ENCODE measurements at regions not wholly inside any gene's neighbourhood (a gene's known extent, or its start where the extent isn't known, plus 50 kb on each side); places are given as distances from the start of the nearest gene placed in this dataset.
A peak's percentile ranks its signal among the peaks of the same experiment; 100 is the strongest.

DNA sequence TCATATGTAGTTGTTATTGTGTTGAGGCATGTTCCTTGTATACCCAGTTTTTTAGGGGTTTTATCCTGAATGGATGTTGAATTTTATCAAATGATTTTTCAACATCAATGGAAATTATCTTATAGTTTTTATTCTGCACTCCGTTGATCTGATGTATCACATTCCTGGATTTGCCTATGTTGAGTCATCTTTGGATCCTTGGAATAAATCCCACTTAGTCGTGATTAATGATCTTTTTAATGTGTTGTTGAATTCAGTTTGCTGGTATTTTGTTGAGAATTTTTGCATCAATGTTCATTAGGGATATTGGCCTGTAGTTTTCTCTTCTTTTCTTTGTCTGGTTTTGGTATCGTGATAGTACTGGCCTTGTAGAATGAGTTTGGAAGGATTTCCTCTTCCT, 648.6 kb upstream of the GRM3 start:
- Histone ChIP-seq H3K9me3 (no peaks in the 10 kb centered on the region), H3K4me3 (no peak overlapping the region), H3K4me1 (no peaks in the 10 kb centered on the region), H3K27ac (no peak overlapping the region), H3K36me3 (ENCODE audit: low read depth, missing control alignments) (no peaks in the 10 kb centered on the region), H3K27me3 (no peaks in the 10 kb centered on the region)
- WGBS, 2 donors = 85 to 90% methylated on average over 3 of the region's 3 CpGs
- intact Hi-C loops (cut with DNase I; ENCODE audit: low total_unique reads) = no loop called here
- TF ChIP-seq CTCF (IDR thresholded peaks at IDR 0.05) (no peak), POLR2A (IDR thresholded peaks at IDR 0.05) (no peak)
- DNase-seq = no peak

- H3K4me3 ChIP-seq = no peak overlapping the region
- WGBS, 2 donors = 45 to 65% methylated on average over 1 of the region's 1 CpG
- TF ChIP-seq POLR2A (IDR thresholded peaks at IDR 0.05) = no peak
- intact Hi-C loops (cut with DNase I; ENCODE audit: low total_unique reads) = no loop called here
- H3K9me3 ChIP-seq = no peaks in the 10 kb centered on the region
- no peak for DNase-seq
- no peaks in the 10 kb centered on the region for H3K36me3 ChIP-seq (ENCODE audit: low read depth, missing control alignments)
- no peaks in the 10 kb centered on the region for H3K4me1 ChIP-seq
- no peaks in the 10 kb centered on the region for H3K27me3 ChIP-seq
- H3K27ac ChIP-seq = no peak overlapping the region
Observed at GRCh38 chr7:85980740-85981139, 663.0 kb upstream of the GRM3 start.

GRCh38 chr7:85974176-85974575, 669.5 kb upstream of the GRM3 start:
- intact Hi-C loops (cut with DNase I; ENCODE audit: low total_unique reads) = no loop called here
- WGBS, 2 donors = 28% methylated on average over 1 of the region's 1 CpG
- H3K4me1 ChIP-seq = no peaks in the 10 kb centered on the region
- H3K4me3 ChIP-seq = no peak overlapping the region
- no peak overlapping the region for H3K27ac ChIP-seq
- H3K9me3 ChIP-seq = no peaks in the 10 kb centered on the region
- H3K27me3 ChIP-seq = no peaks in the 10 kb centered on the region
- DNase-seq = no peak
- TF ChIP-seq POLR2A (IDR thresholded peaks at IDR 0.05) (no peak), CTCF (IDR thresholded peaks at IDR 0.05) (no peak)
- no peaks in the 10 kb centered on the region for H3K36me3 ChIP-seq (ENCODE audit: low read depth, missing control alignments)

- no peak overlapping the region for H3K27ac ChIP-seq
- no peak for TF ChIP-seq POLR2A (IDR thresholded peaks at IDR 0.05)
- no peak for TF ChIP-seq CTCF (IDR thresholded peaks at IDR 0.05)
- no peaks in the 10 kb centered on the region for H3K36me3 ChIP-seq (ENCODE audit: low read depth, missing control alignments)
- no peaks in the 10 kb centered on the region for H3K27me3 ChIP-seq
- intact Hi-C loops (cut with DNase I; ENCODE audit: low total_unique reads) = no loop called here
- H3K4me3 ChIP-seq = peak overlapping the region in 1 of 2 donors; percentile 34
- peak; percentile 14 for DNase-seq
- no peaks in the 10 kb centered on the region for H3K9me3 ChIP-seq
- 62 to 78% methylated on average over 3 to 13 of the region's 13 CpGs for WGBS, 2 donors
- no peaks in the 10 kb centered on the region for H3K4me1 ChIP-seq
Observed at GRCh38 chr7:85972504-85973141, 671.1 kb upstream of the GRM3 start.

DNA sequence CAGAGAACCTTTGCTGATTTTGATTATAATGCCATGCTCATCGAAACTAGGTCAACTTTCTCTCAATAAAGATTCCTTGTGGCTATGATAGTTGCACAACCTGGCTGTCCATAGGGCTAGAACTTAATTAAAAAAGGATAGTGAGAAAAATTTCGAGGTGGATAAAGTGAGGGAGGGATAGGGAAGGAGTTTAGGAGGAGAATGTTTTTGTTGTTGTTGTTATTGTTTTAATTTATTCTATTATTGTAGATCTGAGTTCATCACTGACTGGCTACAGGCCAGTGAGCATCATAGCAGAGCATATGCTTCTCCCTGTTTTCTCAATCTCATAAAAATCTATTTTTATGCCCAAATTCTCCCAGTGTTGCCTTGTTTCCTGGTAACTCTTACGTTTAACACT, 688.7 kb upstream of the GRM3 start:
- H3K9me3 ChIP-seq = no peaks in the 10 kb centered on the region
- no peak overlapping the region for H3K27ac ChIP-seq
- H3K27me3 ChIP-seq = no peaks in the 10 kb centered on the region
- intact Hi-C loops (cut with DNase I; ENCODE audit: low total_unique reads) = no loop called here
- no peak overlapping the region for H3K4me3 ChIP-seq
- DNase-seq = no peak
- TF ChIP-seq CTCF (IDR thresholded peaks at IDR 0.05) (no peak), POLR2A (IDR thresholded peaks at IDR 0.05) (no peak)
- H3K4me1 ChIP-seq = no peaks in the 10 kb centered on the region
- H3K36me3 ChIP-seq (ENCODE audit: low read depth, missing control alignments) = no peaks in the 10 kb centered on the region
- WGBS, 2 donors = 76 to 79% methylated on average over 3 of the region's 3 CpGs
